NCI-H146 (cell line): ENCODE measurements at regions not wholly inside any gene's neighbourhood (a gene's known extent, or its start where the extent isn't known, plus 50 kb on each side); places are given as distances from the start of the nearest gene placed in this dataset.

Experiments used
- DNase-seq: peaks from one replicate; lab custom pipeline; 2025; lab: John Stamatoyannopoulos, UW

DNA sequence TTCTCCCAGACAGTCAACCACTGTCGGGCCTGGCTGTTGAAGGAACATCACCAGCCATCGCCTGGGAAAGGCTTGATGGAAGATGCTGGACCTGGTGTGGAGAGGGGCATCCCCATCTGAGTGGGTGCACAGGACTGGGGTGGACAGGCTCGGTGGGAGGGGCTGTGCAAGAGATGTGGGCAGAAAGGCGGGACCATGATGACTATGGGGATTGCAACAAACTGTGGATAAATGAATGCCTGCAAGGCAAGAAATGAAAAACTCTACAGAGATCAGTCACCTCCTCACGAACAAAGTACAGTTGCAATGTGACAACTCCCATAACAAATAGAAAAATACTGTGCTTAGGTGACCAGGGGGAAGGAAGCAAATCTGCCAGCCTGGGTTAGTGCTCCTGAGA, 171.9 kb upstream of the GPR12 start:
- DNase-seq = no peak

DNA sequence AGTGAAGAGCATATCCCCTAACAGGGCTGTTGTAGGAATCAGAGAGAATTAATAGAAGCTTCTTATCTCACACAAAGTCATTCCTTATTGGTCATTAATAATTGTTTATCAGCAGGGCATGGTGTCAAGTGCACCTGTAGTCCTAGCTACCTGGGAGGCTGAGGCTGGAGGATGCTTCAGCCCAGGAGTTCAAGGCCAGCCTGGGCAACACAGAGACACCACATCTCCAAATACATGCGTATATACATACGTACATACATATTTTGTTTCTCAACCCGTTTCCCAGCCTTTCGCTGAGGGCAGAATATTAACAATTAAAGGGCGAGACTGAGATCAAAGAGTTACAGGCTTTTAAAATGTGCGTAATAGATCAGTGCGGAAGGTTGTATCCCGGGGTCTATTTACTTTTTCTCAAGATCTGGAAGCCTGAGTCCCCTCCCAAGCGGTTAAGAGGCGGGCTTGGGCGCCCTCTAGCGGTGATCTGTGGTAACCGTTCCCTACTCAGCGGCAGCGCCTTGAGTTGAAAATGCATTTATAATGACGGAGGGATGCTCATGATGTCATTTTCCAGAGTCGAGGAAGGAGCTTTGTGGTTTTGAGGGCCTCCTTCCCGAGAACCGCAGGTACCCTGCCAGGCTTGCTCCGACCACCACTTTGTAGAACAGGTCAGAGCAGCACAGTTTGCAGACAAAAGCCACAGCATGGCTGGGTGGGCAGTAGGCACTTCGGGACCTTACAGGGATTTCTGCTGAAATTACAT, 169.6 kb upstream of the GPR12 start:
- DNase-seq = peak; percentile 68

DNA sequence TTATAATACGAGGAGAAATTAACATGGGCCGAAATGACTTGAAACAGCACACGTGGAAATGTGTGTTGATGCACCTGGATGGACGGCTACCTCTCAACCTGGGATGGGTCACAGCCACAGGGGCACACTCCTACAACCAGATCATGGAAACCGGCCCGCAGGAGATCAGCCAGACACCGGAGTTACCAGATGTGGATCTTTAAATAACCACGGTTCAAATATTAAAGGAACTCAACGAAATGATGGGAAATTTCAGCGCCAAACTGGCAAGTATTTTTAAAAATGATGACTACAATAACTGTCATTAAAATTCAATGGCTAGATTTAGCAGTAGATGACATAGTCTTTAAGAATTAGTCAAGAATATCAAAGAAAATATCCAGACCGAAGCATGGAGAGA, 166.9 kb upstream of the GPR12 start:
- no peak for DNase-seq

GRCh38 chr13:26926371-26926770, 165.8 kb upstream of the GPR12 start:
- no peak for DNase-seq

DNA sequence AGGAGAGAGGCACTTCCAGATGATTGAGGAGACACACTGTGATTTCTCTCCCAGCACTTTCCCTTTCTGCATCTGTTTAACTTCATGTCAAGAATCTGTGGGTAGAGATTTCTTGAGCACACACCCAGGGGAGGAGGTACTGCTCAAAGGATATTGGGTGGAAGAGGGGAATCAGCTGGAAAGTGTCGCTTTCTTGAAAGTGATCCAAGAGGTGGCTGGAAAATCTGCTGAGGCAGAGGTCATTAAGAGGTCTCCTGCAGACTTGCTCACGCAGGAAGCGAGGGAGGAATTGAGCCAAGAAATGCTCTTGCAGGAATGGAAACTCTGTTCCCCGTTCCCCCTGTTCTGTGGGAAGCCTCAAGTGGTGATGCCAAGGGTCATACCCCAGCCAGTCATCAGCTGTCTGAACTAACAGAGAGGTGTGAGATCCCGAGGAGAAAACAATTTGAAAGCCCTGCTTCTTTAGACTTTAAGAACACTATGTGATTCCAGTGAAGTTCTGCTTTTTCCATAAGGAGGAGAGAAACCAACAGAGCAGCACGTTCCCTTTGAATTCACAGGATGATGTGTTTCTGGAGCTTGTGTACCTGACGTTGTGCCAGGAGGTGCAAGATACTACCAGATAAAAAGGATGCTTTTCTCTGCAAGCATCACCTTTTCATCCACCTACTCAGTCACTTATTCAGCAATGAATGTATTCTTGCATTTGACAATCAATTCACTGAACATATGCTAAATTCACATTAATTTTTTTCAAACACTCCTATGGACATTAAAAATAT, 163.4 kb upstream of the GPR12 start:
- DNase-seq = no peak

DNA sequence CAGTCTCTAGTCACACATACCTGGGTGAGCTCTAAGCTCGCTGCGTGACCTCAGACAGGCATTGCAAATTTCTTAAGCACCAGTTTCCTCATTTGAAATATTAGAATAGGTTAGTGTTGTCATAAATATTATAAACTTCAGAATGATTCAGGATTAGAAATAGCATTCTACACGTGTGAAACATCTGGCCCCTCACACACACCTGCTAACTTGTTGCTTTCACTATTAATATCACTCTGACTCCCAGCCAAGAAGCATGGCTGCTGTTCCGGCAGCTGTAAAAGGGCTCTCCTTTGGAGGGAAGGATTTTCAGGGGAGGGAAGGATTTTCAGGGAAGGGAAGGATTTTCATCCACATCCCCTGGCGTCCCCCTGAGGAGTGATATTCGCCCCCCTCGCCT, 161.3 kb upstream of the GPR12 start:
- no peak for DNase-seq

GRCh38 chr13:26920614-26921355, 160.2 kb upstream of the GPR12 start:
- DNase-seq = no peak

DNA sequence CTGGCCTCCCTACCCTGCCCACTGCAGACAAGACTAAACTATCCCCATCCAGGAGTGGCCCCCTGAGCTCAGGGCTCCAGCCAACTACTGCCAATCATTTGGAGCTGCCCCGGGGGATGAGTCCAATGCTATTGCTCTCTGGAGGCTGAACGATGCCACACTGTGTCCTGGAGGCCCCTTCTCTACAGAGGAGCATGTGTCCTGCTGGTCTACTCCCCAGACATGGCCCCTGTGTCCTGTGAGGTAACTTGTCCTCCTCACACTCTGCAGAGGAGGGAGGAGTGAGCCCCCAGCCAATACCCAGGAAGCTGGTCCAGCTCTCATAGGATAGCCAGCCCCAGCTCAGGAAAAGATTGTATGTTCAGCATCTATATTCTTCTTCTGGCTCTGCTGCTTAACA, 159.1 kb upstream of the GPR12 start:
- no peak for DNase-seq

- DNase-seq = no peak
Measured at GRCh38 chr13:26919311-26919710, 158.7 kb upstream of the GPR12 start.

DNA sequence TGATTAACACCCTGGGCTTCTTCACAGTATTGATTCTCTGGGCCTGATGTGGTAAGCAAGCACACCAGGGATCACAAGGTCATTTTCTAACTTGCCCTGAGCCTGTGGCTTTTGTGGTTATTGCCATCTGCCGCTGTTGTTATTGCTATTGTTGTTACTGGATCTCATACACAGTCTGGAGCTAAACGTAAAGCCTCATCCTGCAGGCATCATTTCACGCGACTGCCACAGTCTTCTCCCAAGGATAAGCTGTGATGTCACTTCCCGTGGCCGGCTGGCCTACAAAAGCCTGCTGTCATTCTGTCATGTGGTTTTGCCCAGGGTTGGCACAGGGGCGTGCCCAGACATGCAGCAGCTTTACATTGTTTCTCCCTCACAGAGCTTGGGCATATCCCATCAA, 154.0 kb upstream of the GPR12 start:
- peak; percentile 75 for DNase-seq

DNA sequence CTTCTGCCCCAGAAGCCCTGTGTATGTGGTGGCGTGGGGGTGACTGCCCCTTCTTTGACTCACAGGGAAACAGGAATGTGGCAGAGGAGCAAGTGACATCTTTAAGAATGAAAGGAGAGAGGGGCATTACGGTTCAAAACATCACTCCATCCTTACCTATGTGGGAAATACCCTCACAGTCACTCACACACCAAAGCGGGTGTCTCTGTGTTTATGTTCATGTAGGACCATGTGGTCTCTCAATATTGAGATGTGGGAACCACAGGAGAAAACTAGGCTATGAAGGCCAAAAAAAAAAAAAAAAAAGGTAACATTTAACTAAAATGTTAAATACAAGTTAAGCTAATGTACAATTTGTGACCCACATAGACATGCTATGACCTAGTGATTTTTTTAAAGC, 153.6 kb upstream of the GPR12 start:
- DNase-seq = no peak

- no peak for DNase-seq
Measured at GRCh38 chr13:26910754-26911465, 150.3 kb upstream of the GPR12 start.

- peak; percentile 38 for DNase-seq
Measured at GRCh38 chr13:26909477-26909876, 148.9 kb upstream of the GPR12 start.

DNA sequence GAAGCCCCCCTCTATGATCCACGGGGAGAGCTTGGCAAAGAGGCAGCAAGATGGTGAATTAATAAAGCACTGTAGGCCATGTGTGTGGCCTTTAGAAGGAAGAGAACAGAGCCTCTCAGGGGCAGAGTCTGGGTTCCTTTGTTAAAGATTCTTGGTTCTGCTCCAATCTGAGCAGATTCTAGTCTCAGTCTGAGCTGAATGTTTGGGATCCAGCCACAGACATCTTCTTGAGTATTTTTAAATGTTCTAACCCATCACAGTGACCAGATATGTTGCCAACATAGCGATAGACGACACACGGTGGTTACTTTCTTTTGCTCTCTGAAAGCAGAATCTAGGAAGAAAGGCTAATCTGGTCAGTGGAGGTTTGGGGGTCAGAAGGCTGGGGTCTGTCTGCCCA, 147.5 kb upstream of the GPR12 start:
- no peak for DNase-seq

DNA sequence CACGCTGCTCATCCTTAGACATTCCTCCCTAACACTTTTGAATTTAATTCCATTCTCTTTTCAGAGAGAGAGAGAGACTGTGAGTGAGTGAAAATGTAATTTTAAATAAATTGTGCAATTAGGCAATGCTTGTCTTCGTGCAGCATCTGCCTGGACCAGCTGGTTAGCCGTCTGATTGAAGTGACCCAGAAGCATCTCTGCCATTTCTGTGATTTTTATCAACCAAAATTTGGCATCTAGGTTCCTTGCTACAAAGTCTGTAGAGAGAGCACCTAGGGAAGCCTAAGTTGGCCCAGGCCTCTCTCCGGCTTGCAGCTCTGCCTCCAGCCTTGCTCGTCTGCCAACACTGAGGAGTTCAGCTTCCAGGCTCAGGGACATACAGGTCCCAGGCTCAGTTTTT, 138.6 kb upstream of the GPR12 start:
- no peak for DNase-seq

- DNase-seq = no peak
Measured at GRCh38 chr13:26897706-26898550, 137.3 kb upstream of the GPR12 start.

GRCh38 chr13:26896986-26897668, 136.5 kb upstream of the GPR12 start:
- no peak for DNase-seq

DNA sequence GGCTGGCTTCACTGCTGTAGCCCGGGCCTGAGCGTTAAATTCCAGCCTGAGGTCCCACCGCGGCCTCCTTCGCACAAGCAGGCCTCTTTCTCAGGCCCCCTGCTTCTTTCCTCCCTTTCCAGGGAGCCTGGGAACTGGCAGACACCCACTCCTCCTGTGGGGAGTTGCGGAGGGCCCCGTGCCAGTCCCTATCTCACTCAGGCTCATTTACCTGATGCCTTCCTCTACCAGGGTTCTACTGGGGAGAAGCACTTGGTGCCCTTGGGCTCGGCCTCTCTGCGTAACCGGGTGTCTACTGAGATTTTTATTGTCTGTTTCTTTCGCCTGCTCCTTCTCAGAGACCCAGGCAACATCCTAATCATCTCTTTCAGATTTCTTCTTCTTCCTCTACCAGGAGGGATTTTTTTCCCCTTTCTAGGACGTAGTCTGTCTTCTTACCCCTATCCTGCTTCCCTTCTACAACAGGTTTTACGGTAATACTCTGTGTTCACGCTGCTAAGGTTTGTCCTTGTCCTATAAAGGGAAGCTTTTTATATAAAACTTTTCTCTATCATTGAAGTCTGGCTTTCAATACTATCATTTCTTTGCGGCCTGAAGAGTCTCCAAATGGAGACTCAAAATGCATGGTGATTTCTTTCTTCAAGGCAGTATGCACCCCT, 135.4 kb upstream of the GPR12 start:
- no peak for DNase-seq

- no peak for DNase-seq
Measured at GRCh38 chr13:26895081-26895807, 134.7 kb upstream of the GPR12 start.
